Astrocyte (in vitro differentiated cells and primary cell): ENCODE measurements at regions not wholly inside any gene's neighbourhood (a gene's known extent, or its start where the extent isn't known, plus 50 kb on each side); places are given as distances from the start of the nearest gene placed in this dataset.

ENCODE experiments used
- EZH2 ChIP-seq: IDR thresholded peaks from 2 replicates; pipeline ENCODE4 v1.6.1; 2012; ENCODE audit warnings: mild to moderate bottlenecking, low read length, inconsistent platforms; ENCODE audit not compliant: insufficient read depth
- TF ChIP-seq, protein P1 (sequence below): IDR thresholded peaks from 2 replicates; pipeline ENCODE4 v1.5.1; 2011; ENCODE audit warnings: low read depth, mild to moderate bottlenecking, inconsistent platforms, low read length, moderate library complexity; ENCODE audit not compliant: insufficient read depth

DNA sequence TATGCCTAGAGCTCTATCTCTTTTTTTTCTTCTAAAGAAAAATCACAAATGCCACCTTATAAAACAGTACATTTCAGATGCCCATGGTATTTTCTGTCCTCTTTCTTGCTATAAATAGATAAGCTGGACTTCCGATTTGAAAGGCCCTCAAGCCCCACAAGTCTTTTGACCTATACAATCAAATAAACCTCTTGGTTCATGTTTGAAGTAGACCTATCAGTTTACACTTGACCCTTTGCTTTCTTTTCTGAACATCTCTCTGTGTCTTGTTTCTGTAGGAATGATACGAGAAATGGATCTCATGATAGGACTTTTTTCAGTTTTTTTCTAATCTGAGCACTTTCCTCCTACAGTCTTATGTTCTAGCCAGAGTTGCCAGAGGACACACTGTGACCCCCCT lies 327.2 kb downstream of the SOX9 start:
- TF ChIP-seq, protein P1, sequence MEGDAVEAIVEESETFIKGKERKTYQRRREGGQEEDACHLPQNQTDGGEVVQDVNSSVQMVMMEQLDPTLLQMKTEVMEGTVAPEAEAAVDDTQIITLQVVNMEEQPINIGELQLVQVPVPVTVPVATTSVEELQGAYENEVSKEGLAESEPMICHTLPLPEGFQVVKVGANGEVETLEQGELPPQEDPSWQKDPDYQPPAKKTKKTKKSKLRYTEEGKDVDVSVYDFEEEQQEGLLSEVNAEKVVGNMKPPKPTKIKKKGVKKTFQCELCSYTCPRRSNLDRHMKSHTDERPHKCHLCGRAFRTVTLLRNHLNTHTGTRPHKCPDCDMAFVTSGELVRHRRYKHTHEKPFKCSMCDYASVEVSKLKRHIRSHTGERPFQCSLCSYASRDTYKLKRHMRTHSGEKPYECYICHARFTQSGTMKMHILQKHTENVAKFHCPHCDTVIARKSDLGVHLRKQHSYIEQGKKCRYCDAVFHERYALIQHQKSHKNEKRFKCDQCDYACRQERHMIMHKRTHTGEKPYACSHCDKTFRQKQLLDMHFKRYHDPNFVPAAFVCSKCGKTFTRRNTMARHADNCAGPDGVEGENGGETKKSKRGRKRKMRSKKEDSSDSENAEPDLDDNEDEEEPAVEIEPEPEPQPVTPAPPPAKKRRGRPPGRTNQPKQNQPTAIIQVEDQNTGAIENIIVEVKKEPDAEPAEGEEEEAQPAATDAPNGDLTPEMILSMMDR = no peak
- TF ChIP-seq EZH2 = no peak
